NB4 (cell line): ENCODE measurements at regions not wholly inside any gene's neighbourhood (a gene's known extent, or its start where the extent isn't known, plus 50 kb on each side); places are given as distances from the start of the nearest gene placed in this dataset.

ENCODE experiments used
- POLR2A ChIP-seq: IDR thresholded peaks from 2 replicates; pipeline ENCODE4 v1.6.1; 2011; ENCODE audit warnings: mild to moderate bottlenecking; ENCODE audit not compliant: insufficient read length; ENCODE audit errors: extremely low read depth
- TF ChIP-seq, protein P1 (sequence below): IDR thresholded peaks from 2 replicates; pipeline ENCODE4 v1.6.1; 2011; ENCODE audit warnings: low read depth, low read length
- TF ChIP-seq, protein P2 (sequence below): IDR thresholded peaks from one replicate; pipeline ENCODE4 v1.5.1; 2012; ENCODE audit warnings: low read depth, low read length

DNA sequence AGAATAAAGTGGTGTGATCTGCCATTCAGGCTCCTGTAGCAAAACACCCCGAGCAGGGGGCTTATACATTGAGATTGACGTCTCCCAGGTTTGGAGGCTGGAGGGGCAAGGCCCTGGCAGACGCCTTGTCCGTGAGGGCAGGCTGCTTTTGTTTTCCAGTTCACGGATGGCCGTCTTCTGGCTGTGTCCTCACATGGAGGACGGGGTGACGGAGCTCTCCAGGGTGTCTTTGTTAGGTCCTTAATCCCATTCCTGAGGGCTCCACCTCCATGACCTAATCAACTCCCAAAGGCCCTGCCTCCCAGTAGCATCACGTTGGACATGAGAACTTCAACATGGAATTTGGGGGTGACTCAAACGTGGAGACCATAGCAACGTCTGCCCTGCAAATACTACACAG is 147.7 kb downstream of the KIF26A start:
- TF ChIP-seq, protein P1, sequence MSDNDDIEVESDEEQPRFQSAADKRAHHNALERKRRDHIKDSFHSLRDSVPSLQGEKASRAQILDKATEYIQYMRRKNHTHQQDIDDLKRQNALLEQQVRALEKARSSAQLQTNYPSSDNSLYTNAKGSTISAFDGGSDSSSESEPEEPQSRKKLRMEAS, result no peak
- TF ChIP-seq, protein P2, sequence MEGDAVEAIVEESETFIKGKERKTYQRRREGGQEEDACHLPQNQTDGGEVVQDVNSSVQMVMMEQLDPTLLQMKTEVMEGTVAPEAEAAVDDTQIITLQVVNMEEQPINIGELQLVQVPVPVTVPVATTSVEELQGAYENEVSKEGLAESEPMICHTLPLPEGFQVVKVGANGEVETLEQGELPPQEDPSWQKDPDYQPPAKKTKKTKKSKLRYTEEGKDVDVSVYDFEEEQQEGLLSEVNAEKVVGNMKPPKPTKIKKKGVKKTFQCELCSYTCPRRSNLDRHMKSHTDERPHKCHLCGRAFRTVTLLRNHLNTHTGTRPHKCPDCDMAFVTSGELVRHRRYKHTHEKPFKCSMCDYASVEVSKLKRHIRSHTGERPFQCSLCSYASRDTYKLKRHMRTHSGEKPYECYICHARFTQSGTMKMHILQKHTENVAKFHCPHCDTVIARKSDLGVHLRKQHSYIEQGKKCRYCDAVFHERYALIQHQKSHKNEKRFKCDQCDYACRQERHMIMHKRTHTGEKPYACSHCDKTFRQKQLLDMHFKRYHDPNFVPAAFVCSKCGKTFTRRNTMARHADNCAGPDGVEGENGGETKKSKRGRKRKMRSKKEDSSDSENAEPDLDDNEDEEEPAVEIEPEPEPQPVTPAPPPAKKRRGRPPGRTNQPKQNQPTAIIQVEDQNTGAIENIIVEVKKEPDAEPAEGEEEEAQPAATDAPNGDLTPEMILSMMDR, result no peak
- no peak for TF ChIP-seq POLR2A
